ENCODE measurements at regions not wholly inside any gene's neighbourhood (a gene's known extent, or its start where the extent isn't known, plus 50 kb on each side); places are given as distances from the start of the nearest gene placed in this dataset.

- Histone ChIP-seq H3K79me2 (ENCODE audit: control insufficient read depth in 1 of 2, insufficient read depth in 2 of 2, low read length in 2 of 2) (no peaks in the 10 kb centered on the region), H4K8ac (ENCODE audit: extremely low read depth, insufficient read depth, low read length) (no peak overlapping the region), H2AFZ (ENCODE audit: low read length) (no peak overlapping the region; the same call in 1 of the 2 replicates), H3K23me2 (ENCODE audit: low read depth, low read length) (no peaks in the 10 kb centered on the region), H3K4me1 (replicated peaks in 1 of 4; ENCODE audit: control insufficient read depth in 3 of 4, insufficient read depth in 4 of 4, low read length in 3 of 4) (no peaks in the 10 kb centered on the region; a peak in 1 of 7 replicates), H2BK20ac (ENCODE audit: low read length) (no peak overlapping the region), H3K79me1 (ENCODE audit: low read depth, low read length) (no peaks in the 10 kb centered on the region), H2BK5ac (ENCODE audit: low read depth, low read length) (no peak overlapping the region), H3K4ac (replicated peaks; ENCODE audit: insufficient read length, low read depth, low read length) (no peak overlapping the region), H3K18ac (ENCODE audit: extremely low read depth, low read length) (no peak overlapping the region), H3K27ac (ENCODE audit: low read depth, low read length) (no peak overlapping the region), H2AK5ac (ENCODE audit: low read depth, low read length) (no peak overlapping the region), H4K20me1 (replicated peaks in 1 of 2; ENCODE audit: control insufficient read depth in 1 of 2, insufficient read depth in 2 of 2, low read length in 2 of 2) (no peaks in the 10 kb centered on the region), H3K9me3 (ENCODE audit: insufficient read depth in 2 of 2, low read depth in 1 of 2, low read length in 1 of 2) (no peaks in the 10 kb centered on the region), H2BK120ac (replicated peaks; ENCODE audit: low read depth, low read length) (no peak overlapping the region), H2BK15ac (ENCODE audit: low read length) (no peak overlapping the region), H3K27me3 (replicated peaks in 1 of 4; ENCODE audit: control insufficient read depth in 3 of 4, extremely low read depth in 1 of 4, insufficient read depth in 3 of 4, low read length in 3 of 4) (no peaks in the 10 kb centered on the region), H4K91ac (replicated peaks; ENCODE audit: insufficient read length, low read length) (no peak overlapping the region), H4K5ac (ENCODE audit: insufficient read length, low read depth, low read length) (no peak overlapping the region), H3K56ac (replicated peaks; ENCODE audit: insufficient read length, low read depth, low read length) (no peak overlapping the region), H3K14ac (ENCODE audit: insufficient read length) (no peak overlapping the region), H3K9ac (replicated peaks in 1 of 4; ENCODE audit: extremely low read depth in 1 of 4, low read depth in 3 of 4, low read length in 3 of 4) (no peak overlapping the region), H3K23ac (ENCODE audit: insufficient read length) (no peak overlapping the region), H3K36me3 (ENCODE audit: control insufficient read depth in 2 of 4, insufficient read depth in 4 of 4, low read length in 3 of 4) (no peaks in the 10 kb centered on the region), H2BK12ac (ENCODE audit: low read depth, low read length) (no peak overlapping the region), H3K4me2 (ENCODE audit: insufficient read depth in 1 of 2, low read depth in 2 of 2, low read length in 2 of 2) (no peak overlapping the region), H3K4me3 (ENCODE audit: extremely low read depth in 1 of 4, insufficient read depth in 2 of 4, low read depth in 3 of 4, low read length in 4 of 4) (no peak overlapping the region)
- POLR2A ChIA-PET (ENCODE audit: partially characterized antibody): no interaction called here
- TF ChIP-seq POLR2AphosphoS5 (IDR thresholded peaks at IDR 0.05; ENCODE audit: low read depth, low read length): no peak
- no peak for TF ChIP-seq CEBPB (IDR thresholded peaks at IDR 0.05; ENCODE audit: low read depth, low read length)
- no peak for TF ChIP-seq TAF1 (IDR thresholded peaks at IDR 0.05; ENCODE audit: low read depth, low read length)
- FAIRE-seq: no peak
- WGBS, 2 experiments (ENCODE audit: extremely low coverage in 1 of 2, insufficient coverage in 1 of 2, insufficient read length in 1 of 2, insufficient replicate concordance in 2 of 2, low coverage in 1 of 2, low lambda C conversion rate in 2 of 2, missing lambda C conversion rate in 1 of 2): 88% methylated on average over 2 of the region's 3 CpGs; no CpG with 5 or more reads in 1 of the 2 experiments
- no peak for DNase-seq (ENCODE audit: low read depth in 1 of 2, low spot score in 2 of 2)
- CTCF ChIA-PET (ENCODE audit: partially characterized antibody): no interaction called here
These were observed 248.0 kb downstream of the KCTD12 start for GRCh38 chr13:76638181-76638580.

Data from H1 (cell line).